GM12878 (cell line): ENCODE measurements at regions not wholly inside any gene's neighbourhood (a gene's known extent, or its start where the extent isn't known, plus 50 kb on each side); places are given as distances from the start of the nearest gene placed in this dataset.

Experiments
- ATAC-seq: fragments of 200-7000 bp; cut with Tn5 transposase; 3 replicates; pipeline ENCODE4 v1.9.1; 2020; ENCODE audit warnings: mild to moderate bottlenecking, moderate library complexity
- BruUV-seq: library from RNA; stranded (reverse); fragments of 400-500 nt; replicated peaks from 2 replicates; lab custom pipeline; 2021; lab: Mats Ljungman, UMichigan
- CTCF ChIA-PET: fragments of 300-600 bp; sonication (Branson Sonifier 250); formaldehyde crosslinking; extraction: SDS; loops from one replicate; lab custom pipeline; 2021; ENCODE audit warnings: inconsistent platforms; lab: Yijun Ruan, JAX
- POLR2A ChIA-PET: fragments of 350-600 bp; formaldehyde crosslinking; extraction: SDS; loops from one replicate; lab custom pipeline; 2021; ENCODE audit warnings: inconsistent platforms; lab: Charles Lee
- RAD21 ChIA-PET: fragments of 300-600 bp; sonication (Branson Sonifier 250); formaldehyde crosslinking; loops from one replicate; lab custom pipeline; 2023; ENCODE audit warnings: antibody characterized with exemption; ENCODE audit not compliant: unreplicated experiment; lab: Charles Lee
- SMC1A ChIA-PET: fragments of 300-600 bp; sonication (Branson Sonifier 250); formaldehyde crosslinking; loops from one replicate; lab custom pipeline; 2023; ENCODE audit not compliant: unreplicated experiment, uncharacterized antibody; lab: Charles Lee
- DNase-seq: peaks from one replicate; pipeline ENCODE4 v3.0.0-alpha.2; 2011; ENCODE audit warnings: low read depth, low spot score
- FAIRE-seq: peaks from 3 replicates; lab custom pipeline; 2011; peaks lifted over from hg19 to GRCh38; lab: Jason Lieb, UNC
- H2AFZ ChIP-seq: 2 replicates; pipeline ENCODE4 v1.6.0; 2011; ENCODE audit warnings: low read depth, low read length, control low read depth; ENCODE audit not compliant: control insufficient read depth
- H3K27ac ChIP-seq: 2 replicates; pipeline ENCODE4 v1.5.1; 2011; ENCODE audit warnings: control low read depth; ENCODE audit not compliant: control insufficient read depth, insufficient read depth
- H3K27me3 ChIP-seq, 2 experiments: replicated peaks in 1 of 2; 2 replicates each; pipeline versions ENCODE4 v1.6.0 to v1.6.1; 2011; ENCODE audit warnings: low read length in 1 of 2; ENCODE audit not compliant: control insufficient read depth in 2 of 2, insufficient read depth in 2 of 2
- H3K36me3 ChIP-seq, 2 experiments: 2 replicates each; pipeline ENCODE4 v1.5.1; 2011; ENCODE audit warnings: low read length in 1 of 2; ENCODE audit not compliant: control insufficient read depth in 2 of 2, insufficient read depth in 2 of 2
- H3K4me1 ChIP-seq: 2 replicates; pipeline ENCODE4 v1.6.1; 2011; ENCODE audit warnings: mild to moderate bottlenecking, low read length, moderate library complexity, mixed read lengths; ENCODE audit not compliant: control insufficient read depth, insufficient read depth
- H3K4me2 ChIP-seq: 2 replicates; pipeline ENCODE4 v1.6.0; 2011; ENCODE audit warnings: control low read depth; ENCODE audit not compliant: control insufficient read depth, insufficient read depth
- H3K4me3 ChIP-seq: fragments of 200-600 bp; sonication (generic); 2 replicates; pipeline ENCODE4 v1.5.1; 2016
- H3K79me2 ChIP-seq: 2 replicates; pipeline ENCODE4 v1.6.0; 2011; ENCODE audit warnings: low read length; ENCODE audit not compliant: control insufficient read depth, insufficient read depth
- H3K9ac ChIP-seq: 2 replicates; pipeline ENCODE4 v1.8.0; 2011; ENCODE audit warnings: low read length, control low read depth, mixed read lengths; ENCODE audit not compliant: control insufficient read depth, insufficient read depth
- H3K9me3 ChIP-seq: replicated peaks from 3 replicates; pipeline ENCODE4 v1.5.1; 2011; ENCODE audit warnings: mild to moderate bottlenecking, low read length; ENCODE audit not compliant: control insufficient read depth, insufficient read depth
- H4K20me1 ChIP-seq: 2 replicates; pipeline ENCODE4 v1.6.0; 2011; ENCODE audit not compliant: control insufficient read depth, insufficient read depth
- CBX5 ChIP-seq: sonication (generic); IDR thresholded peaks from 2 replicates; pipeline ENCODE4 v1.6.1; 2016; ENCODE audit warnings: low read depth, moderate library complexity, mild to moderate bottlenecking, inconsistent platforms
- CREM ChIP-seq: IDR thresholded peaks from 2 replicates; pipeline ENCODE4 v1.6.1; 2014; ENCODE audit warnings: antibody characterized with exemption, low read depth
- SKIL ChIP-seq: fragments of 450-650 bp; IDR thresholded peaks from 2 replicates; pipeline ENCODE4 v1.6.1; 2017; ENCODE audit warnings: mild to moderate bottlenecking, low read depth, inconsistent platforms; ENCODE audit not compliant: poor library complexity, severe bottlenecking
- USF1 ChIP-seq: IDR thresholded peaks from 2 replicates; pipeline ENCODE4 v1.6.1; 2011; ENCODE audit warnings: borderline replicate concordance, low read depth, mild to moderate bottlenecking, moderate library complexity, mixed read lengths, low read length; ENCODE audit not compliant: insufficient read depth; ENCODE audit errors: extremely low read length
- WRNIP1 ChIP-seq: IDR thresholded peaks from 2 replicates; pipeline ENCODE4 v1.6.1; 2011; ENCODE audit warnings: low read depth, low read length, improper control_type of control experiment, borderline replicate concordance
- ZBTB40 ChIP-seq: fragments of 450-650 bp; IDR thresholded peaks from 2 replicates; pipeline ENCODE4 v1.6.1; 2016; ENCODE audit warnings: mild to moderate bottlenecking, moderate library complexity, borderline replicate concordance
- WGBS: methylation state at CpG from one replicate; pipeline ENCODE4 v1.1.6; 2016; ENCODE audit warnings: low lambda C conversion rate; ENCODE audit not compliant: insufficient replicate concordance, insufficient coverage; ENCODE audit errors: missing lambda C conversion rate; 5-methylcytosine and 5-hydroxymethylcytosine counted together
- in situ Hi-C: fragments of 300-500 bp; cut with MboI; formaldehyde crosslinking; loops from 9 replicates; pipeline ENCODE4 v1.14.3; 2018; ENCODE audit warnings: mixed read lengths
- intact Hi-C: fragments of 100-400 bp; cut with micrococcal nuclease; formaldehyde crosslinking; loops from one replicate; pipeline ENCODE4 v1.14.2; 2022; ENCODE audit not compliant: unreplicated experiment
- TF ChIP-seq, protein P1 (sequence below): IDR thresholded peaks from 2 replicates; pipeline ENCODE4 v1.6.1; 2012; ENCODE audit warnings: low read depth, low read length, improper control_type of control experiment
- TF ChIP-seq, protein P2 (sequence below), 3 experiments: IDR thresholded peaks in 2 of 3; conservative IDR thresholded peaks in 1 of 3; 2 replicates each; pipeline ENCODE4 v1.5.1; 2011; ENCODE audit warnings: low read depth in 3 of 3, low read length in 3 of 3, mild to moderate bottlenecking in 3 of 3, control low read depth in 2 of 3, moderate library complexity in 2 of 3, inconsistent platforms in 1 of 3, mixed read lengths in 1 of 3; ENCODE audit not compliant: control insufficient read depth in 2 of 3, insufficient read depth in 1 of 3; ENCODE audit errors: extremely low read depth in 1 of 3
- TF ChIP-seq, protein P3 (sequence below): fragments of 450-650 bp; formaldehyde crosslinking; IDR thresholded peaks from 2 replicates; pipeline ENCODE4 v1.4.0; 2022; ENCODE audit warnings: mild to moderate bottlenecking, moderate library complexity

DNA sequence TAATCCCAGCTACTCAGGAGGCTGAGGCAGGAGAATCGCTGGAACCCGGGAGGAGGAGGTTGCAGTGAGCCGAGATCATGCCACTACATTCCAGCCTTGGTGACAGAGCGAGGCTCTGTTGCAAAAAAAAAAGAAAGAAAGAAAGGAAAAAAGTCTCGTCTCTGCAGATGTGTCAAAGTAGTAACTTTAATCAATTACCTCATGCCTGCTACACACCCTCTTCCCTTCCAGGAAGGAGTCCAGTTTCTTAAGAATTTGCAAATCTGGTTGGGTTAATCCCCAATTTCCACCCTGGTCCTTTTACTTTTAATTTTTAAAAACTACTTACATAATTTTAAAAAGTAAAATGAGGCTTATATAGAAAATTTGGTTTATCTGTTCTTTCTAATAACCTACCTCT is 234.5 kb upstream of the KITLG start:
- H3K4me2 ChIP-seq, result no peak overlapping the region
- POLR2A ChIA-PET, result no interaction called here
- no peaks in the 10 kb centered on the region for H3K27me3 ChIP-seq
- no peak overlapping the region for H3K4me3 ChIP-seq
- no peak overlapping the region for H3K27ac ChIP-seq
- intact Hi-C loops (no loop called here), in situ Hi-C loops (no loop called here)
- no peak overlapping the region for H3K9ac ChIP-seq
- no peaks in the 10 kb centered on the region for H3K9me3 ChIP-seq
- DNase-seq (no peak), FAIRE-seq (no peak), ATAC-seq (no peak)
- no peaks in the 10 kb centered on the region for H4K20me1 ChIP-seq
- BruUV-seq, result no TSS peak
- no peaks in the 10 kb centered on the region for H3K36me3 ChIP-seq
- H3K79me2 ChIP-seq, result no peaks in the 10 kb centered on the region
- 25% methylated on average over 4 of the region's 5 CpGs for WGBS
- no peaks in the 10 kb centered on the region for H3K4me1 ChIP-seq
- CTCF ChIA-PET, result interaction anchor here (1.1 kb wide), 1 partner anchor 7 kb away, joined by 3 read pairs; no protein-coding TSS in a partner anchor
- SMC1A ChIA-PET, result interaction anchor here (2.1 kb wide), 1 partner anchor 8 kb away, joined by 5 read pairs; no protein-coding TSS in a partner anchor
- RAD21 ChIA-PET, result no interaction called here
- H2AFZ ChIP-seq, result no peak overlapping the region
- TF ChIP-seq USF1 (no peak), WRNIP1 (no peak), ZBTB40 (no peak), CBX5 (no peak), SKIL (no peak), CREM (no peak)
- TF ChIP-seq, protein P1, sequence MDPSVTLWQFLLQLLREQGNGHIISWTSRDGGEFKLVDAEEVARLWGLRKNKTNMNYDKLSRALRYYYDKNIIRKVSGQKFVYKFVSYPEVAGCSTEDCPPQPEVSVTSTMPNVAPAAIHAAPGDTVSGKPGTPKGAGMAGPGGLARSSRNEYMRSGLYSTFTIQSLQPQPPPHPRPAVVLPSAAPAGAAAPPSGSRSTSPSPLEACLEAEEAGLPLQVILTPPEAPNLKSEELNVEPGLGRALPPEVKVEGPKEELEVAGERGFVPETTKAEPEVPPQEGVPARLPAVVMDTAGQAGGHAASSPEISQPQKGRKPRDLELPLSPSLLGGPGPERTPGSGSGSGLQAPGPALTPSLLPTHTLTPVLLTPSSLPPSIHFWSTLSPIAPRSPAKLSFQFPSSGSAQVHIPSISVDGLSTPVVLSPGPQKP, result no peak
- TF ChIP-seq, protein P2, sequence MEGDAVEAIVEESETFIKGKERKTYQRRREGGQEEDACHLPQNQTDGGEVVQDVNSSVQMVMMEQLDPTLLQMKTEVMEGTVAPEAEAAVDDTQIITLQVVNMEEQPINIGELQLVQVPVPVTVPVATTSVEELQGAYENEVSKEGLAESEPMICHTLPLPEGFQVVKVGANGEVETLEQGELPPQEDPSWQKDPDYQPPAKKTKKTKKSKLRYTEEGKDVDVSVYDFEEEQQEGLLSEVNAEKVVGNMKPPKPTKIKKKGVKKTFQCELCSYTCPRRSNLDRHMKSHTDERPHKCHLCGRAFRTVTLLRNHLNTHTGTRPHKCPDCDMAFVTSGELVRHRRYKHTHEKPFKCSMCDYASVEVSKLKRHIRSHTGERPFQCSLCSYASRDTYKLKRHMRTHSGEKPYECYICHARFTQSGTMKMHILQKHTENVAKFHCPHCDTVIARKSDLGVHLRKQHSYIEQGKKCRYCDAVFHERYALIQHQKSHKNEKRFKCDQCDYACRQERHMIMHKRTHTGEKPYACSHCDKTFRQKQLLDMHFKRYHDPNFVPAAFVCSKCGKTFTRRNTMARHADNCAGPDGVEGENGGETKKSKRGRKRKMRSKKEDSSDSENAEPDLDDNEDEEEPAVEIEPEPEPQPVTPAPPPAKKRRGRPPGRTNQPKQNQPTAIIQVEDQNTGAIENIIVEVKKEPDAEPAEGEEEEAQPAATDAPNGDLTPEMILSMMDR (IDR thresholded peaks at IDR 0.05 in 2 of 3, conservative IDR thresholded peaks at IDR 0.05 in 1 of 3; ENCODE audit: control insufficient read depth in 2 of 3, extremely low read depth in 1 of 3, insufficient read depth in 1 of 3, low read depth in 3 of 3, low read length in 3 of 3), result no peak
- TF ChIP-seq, protein P3, sequence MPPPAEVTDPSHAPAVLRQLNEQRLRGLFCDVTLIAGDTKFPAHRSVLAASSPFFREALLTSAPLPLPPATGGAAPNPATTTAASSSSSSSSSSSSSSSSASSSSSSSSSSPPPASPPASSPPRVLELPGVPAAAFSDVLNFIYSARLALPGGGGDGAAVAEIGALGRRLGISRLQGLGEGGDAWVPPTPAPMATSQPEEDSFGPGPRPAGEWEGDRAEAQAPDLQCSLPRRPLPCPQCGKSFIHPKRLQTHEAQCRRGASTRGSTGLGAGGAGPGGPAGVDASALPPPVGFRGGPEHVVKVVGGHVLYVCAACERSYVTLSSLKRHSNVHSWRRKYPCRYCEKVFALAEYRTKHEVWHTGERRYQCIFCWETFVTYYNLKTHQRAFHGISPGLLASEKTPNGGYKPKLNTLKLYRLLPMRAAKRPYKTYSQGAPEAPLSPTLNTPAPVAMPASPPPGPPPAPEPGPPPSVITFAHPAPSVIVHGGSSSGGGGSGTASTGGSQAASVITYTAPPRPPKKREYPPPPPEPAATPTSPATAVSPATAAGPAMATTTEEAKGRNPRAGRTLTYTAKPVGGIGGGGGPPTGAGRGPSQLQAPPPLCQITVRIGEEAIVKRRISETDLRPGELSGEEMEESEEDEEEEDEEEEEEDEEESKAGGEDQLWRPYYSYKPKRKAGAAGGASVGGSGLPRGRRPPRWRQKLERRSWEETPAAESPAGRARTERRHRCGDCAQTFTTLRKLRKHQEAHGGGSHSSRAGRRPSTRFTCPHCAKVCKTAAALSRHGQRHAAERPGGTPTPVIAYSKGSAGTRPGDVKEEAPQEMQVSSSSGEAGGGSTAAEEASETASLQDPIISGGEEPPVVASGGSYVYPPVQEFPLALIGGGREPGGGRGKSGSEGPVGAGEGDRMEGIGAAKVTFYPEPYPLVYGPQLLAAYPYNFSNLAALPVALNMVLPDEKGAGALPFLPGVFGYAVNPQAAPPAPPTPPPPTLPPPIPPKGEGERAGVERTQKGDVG (CRISPR knock-in tag), result no peak
